Cardiac fibroblast (primary cell): ENCODE measurements at regions not wholly inside any gene's neighbourhood (a gene's known extent, or its start where the extent isn't known, plus 50 kb on each side); places are given as distances from the start of the nearest gene placed in this dataset.

Experiments used
- DNase-seq, 2 donors: peaks; one replicate each; pipeline versions ENCODE4 v3.0.0 to v3.0.0-alpha.2; 2010; ENCODE audit warnings: low read depth in 2 of 2
- H3K4me3 ChIP-seq, 2 donors: replicated peaks in 1 of 2; 1 replicate in 1 of 2; 2 replicates in 1 of 2; pipeline ENCODE4 v1.5.1; 2011; ENCODE audit warnings: low read depth in 2 of 2, low read length in 2 of 2, mild to moderate bottlenecking in 2 of 2, moderate library complexity in 1 of 2
- TF ChIP-seq, protein P1 (sequence below): IDR thresholded peaks from one replicate; pipeline ENCODE4 v1.5.1; 2011; ENCODE audit warnings: low read depth, mild to moderate bottlenecking, low read length, inconsistent platforms

DNA sequence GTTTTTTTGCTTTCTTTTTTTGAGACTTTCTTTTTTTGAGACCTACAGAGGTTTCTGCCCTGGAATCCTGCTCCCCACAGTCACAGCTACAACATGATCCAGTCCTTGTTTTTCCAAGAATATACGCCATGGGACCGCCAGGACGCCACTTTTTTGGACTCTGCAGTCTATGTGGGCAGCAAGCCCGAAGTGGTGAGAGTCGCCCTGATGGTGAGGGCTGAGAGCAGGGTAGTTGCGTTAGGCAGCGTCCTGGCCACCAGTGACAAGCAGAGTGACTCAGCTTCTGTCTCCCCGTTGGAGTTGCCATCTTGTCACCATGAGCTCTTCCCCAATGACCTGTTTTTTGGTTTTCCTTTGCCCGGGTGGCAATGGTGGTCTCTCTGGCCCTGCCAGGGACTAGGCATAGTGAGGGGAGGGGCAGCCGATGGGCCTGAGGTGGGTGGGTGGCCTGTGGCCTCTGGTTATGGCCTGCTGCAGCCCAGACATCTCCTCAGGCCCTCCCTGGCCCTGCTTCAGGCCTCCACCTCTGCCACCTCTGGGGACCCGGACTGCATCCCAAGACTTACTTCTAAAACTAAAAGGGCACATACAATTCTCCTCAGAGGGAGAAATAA is 88.0 kb upstream of the MALRD1 start:
- TF ChIP-seq, protein P1, sequence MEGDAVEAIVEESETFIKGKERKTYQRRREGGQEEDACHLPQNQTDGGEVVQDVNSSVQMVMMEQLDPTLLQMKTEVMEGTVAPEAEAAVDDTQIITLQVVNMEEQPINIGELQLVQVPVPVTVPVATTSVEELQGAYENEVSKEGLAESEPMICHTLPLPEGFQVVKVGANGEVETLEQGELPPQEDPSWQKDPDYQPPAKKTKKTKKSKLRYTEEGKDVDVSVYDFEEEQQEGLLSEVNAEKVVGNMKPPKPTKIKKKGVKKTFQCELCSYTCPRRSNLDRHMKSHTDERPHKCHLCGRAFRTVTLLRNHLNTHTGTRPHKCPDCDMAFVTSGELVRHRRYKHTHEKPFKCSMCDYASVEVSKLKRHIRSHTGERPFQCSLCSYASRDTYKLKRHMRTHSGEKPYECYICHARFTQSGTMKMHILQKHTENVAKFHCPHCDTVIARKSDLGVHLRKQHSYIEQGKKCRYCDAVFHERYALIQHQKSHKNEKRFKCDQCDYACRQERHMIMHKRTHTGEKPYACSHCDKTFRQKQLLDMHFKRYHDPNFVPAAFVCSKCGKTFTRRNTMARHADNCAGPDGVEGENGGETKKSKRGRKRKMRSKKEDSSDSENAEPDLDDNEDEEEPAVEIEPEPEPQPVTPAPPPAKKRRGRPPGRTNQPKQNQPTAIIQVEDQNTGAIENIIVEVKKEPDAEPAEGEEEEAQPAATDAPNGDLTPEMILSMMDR = no peak

DNA sequence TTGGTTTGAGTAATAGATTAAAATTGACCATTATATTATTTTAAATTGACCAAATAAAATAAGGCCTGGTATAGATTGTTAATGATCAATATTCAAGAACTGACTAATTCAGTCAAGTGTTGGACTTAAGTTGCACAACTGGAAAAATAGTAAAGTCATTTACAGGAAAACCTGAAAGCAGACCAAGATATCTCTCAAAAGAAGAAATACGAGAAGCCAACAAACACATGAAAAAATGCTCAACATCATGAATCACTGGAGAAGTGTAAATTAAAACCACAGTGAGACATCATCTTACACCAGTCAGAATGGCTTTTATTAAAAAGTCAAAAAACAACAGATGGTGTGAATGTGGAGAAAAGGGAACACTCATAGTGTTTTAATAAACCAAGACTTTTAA is 80.4 kb upstream of the MALRD1 start:
- TF ChIP-seq, protein P1 = no peak
- H3K4me3 ChIP-seq = no peak overlapping the region
- DNase-seq = no peak

More for the DNA sequence above, 88.0 kb upstream of the MALRD1 start:
- DNase-seq = no peak
- no peak overlapping the region for H3K4me3 ChIP-seq

GRCh38 chr10:18976696-18977251 is 71.8 kb upstream of the MALRD1 start:
- TF ChIP-seq, protein P1 = no peak
- no peak overlapping the region for H3K4me3 ChIP-seq
- DNase-seq = no peak

DNA sequence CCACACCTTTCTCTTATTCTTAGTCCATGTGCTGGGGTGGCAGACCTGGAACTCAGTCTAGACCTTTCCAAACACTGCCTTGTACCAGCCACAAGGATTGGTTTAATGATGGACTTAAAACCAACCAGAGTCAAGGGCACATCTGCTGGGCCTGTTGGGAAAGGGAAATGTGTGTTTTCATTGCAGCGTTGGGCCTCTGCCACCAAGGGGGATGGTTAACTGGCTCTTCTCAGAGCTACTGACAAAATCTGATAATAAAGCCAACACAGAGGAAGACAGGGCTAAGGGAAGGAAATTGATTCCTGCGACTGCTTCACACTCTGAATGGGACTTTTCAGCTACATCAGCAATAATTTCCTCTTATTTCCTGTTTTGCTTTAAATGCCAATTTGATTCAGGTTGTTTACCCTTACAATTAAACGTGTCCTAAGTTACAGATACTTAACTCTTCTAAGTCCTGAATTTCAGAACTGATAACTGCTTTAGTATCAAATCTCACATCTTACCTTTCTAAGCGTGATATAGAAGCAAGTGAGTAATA is 68.4 kb upstream of the MALRD1 start:
- DNase-seq = no peak
- H3K4me3 ChIP-seq = no peak overlapping the region
- TF ChIP-seq, protein P1 = no peak

- TF ChIP-seq, protein P1 = no peak
- no peak overlapping the region for H3K4me3 ChIP-seq
- DNase-seq = peak in 1 of 2 donors; percentile 45
Measured at GRCh38 chr10:18984531-18984930, 64.1 kb upstream of the MALRD1 start.

DNA sequence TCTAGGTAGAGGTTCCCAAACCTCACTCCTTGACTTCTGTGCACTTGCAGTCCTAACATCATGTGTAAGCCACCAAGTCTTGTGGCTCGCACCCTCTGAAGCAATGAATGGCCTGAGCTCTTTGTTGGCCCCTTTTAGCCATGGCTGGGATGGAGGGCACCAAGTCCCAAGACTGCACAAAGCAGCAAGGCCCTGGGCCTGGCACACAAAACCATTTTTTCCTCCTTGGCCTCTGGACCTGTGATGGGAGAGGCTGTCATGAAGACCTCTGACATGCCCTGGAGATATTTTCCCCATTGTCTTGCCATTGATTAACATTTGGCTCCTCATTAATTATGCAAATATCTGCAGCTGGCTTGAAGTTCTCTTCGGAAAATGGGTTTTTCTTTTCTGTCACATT is 60.3 kb upstream of the MALRD1 start:
- TF ChIP-seq, protein P1 = no peak
- H3K4me3 ChIP-seq = no peak overlapping the region
- DNase-seq = no peak
